Hypothalamus (tissue), 51 donors: ENCODE measurements at regions not wholly inside any gene's neighbourhood (a gene's known extent, or its start where the extent isn't known, plus 50 kb on each side); places are given as distances from the start of the nearest gene placed in this dataset.

ENCODE experiments used
- DNase-seq, 51 donors: peaks; one replicate each; lab custom pipeline; 2025; lab: John Stamatoyannopoulos, UW

GRCh38 chr2:78262713-78263375 is 740.7 kb upstream of the LRRTM4 start:
- DNase-seq, result peak in 1 of 51 donors; percentile 62

GRCh38 chr2:78263571-78263970 is 741.4 kb upstream of the LRRTM4 start:
- DNase-seq, result peak in 23 of 51 donors; percentile 1 to 83 (median 15)

GRCh38 chr2:78264130-78264529 is 742.0 kb upstream of the LRRTM4 start:
- no peak for DNase-seq

GRCh38 chr2:78281164-78281563 is 744.3 kb upstream of the REG3G start:
- DNase-seq, result no peak

GRCh38 chr2:78290581-78291214 is 734.8 kb upstream of the REG3G start:
- DNase-seq, result peak in 1 of 51 donors; percentile 44

GRCh38 chr2:78293768-78294167 is 731.7 kb upstream of the REG3G start:
- no peak for DNase-seq

- DNase-seq, result no peak
Observed at GRCh38 chr2:78301166-78301789, 724.2 kb upstream of the REG3G start.

- DNase-seq, result peak in 2 of 51 donors; percentile 18 to 25
Observed at GRCh38 chr2:78304678-78305077, 720.8 kb upstream of the REG3G start.

GRCh38 chr2:78309460-78309859 is 716.0 kb upstream of the REG3G start:
- no peak for DNase-seq

- DNase-seq, result no peak
Observed at GRCh38 chr2:78315368-78315767, 710.1 kb upstream of the REG3G start.

GRCh38 chr2:78318275-78318674 is 707.2 kb upstream of the REG3G start:
- no peak for DNase-seq

GRCh38 chr2:78330193-78330592 is 695.3 kb upstream of the REG3G start:
- DNase-seq, result no peak

- no peak for DNase-seq
Observed at GRCh38 chr2:78351208-78351607, 674.3 kb upstream of the REG3G start.

- no peak for DNase-seq
Observed at GRCh38 chr2:78353168-78353567, 672.3 kb upstream of the REG3G start.

- DNase-seq, result no peak
Observed at GRCh38 chr2:78355967-78356366, 669.5 kb upstream of the REG3G start.

- DNase-seq, result no peak
Observed at GRCh38 chr2:78383576-78383975, 641.9 kb upstream of the REG3G start.

GRCh38 chr2:78397198-78397597 is 628.3 kb upstream of the REG3G start:
- DNase-seq, result no peak

GRCh38 chr2:78407960-78408794 is 617.3 kb upstream of the REG3G start:
- DNase-seq, result no peak

GRCh38 chr2:78408795-78409118 is 616.7 kb upstream of the REG3G start:
- DNase-seq, result no peak

GRCh38 chr2:78411303-78411702 is 614.2 kb upstream of the REG3G start:
- no peak for DNase-seq

GRCh38 chr2:78416625-78417300 is 608.7 kb upstream of the REG3G start:
- no peak for DNase-seq
